ENCODE measurements at regions not wholly inside any gene's neighbourhood (a gene's known extent, or its start where the extent isn't known, plus 50 kb on each side); places are given as distances from the start of the nearest gene placed in this dataset.
"Not testable (repeated sequence)": the region's sequence is repeated elsewhere in the genome, so short reads cannot be mapped to it uniquely, and the experiment has no call there.

GRCh38 chrX:41974677-41975076 lies 51.3 kb upstream of the CASK start:
- not testable (repeated sequence) for DNase-seq

- DNase-seq: no peak
Measured at GRCh38 chrX:41973208-41973607, 49.9 kb upstream of the CASK start.

All from SHP77 treated with DMSO at 0.1 percent for 48 hours (cell line).